ENCODE measurements at regions not wholly inside any gene's neighbourhood (a gene's known extent, or its start where the extent isn't known, plus 50 kb on each side); places are given as distances from the start of the nearest gene placed in this dataset.

DNA sequence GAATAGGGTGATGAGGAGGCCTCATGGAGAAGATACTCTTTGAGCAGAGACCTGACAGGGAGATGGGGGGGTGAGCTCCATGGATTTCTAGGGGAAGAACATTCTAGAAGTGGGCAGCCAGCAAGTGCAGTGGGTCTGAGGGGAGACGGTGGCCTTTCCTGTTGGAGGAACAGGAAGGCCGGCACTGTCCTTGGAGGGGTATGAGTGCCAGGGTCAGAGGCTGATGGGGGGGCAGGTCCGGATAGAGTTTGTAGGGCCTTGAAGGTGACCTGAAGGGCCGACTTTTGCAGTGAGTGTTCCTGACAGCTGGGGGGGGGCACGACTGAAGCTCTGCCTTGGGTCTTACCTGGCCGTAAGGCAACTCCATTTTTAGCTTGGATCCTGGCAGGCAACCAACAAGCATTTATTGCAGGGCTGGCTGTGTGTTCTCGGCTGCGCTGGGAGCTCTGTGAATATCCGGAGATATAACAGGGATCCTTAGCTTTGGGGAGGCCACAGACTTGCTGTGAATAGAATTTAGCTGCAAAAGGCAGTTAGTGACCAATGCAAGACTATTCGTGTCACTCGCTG is 130.6 kb downstream of the MRPS6 start:
- TF ChIP-seq CTCF (IDR thresholded peaks at IDR 0.05; ENCODE audit: control extremely low read depth in 1 of 3, insufficient read depth in 1 of 3, low read depth in 1 of 3, low read length in 3 of 3) = no peak
- no peak for TF ChIP-seq SUZ12 (IDR thresholded peaks at IDR 0.05; ENCODE audit: low read length)
- TF ChIP-seq SIX5 (IDR thresholded peaks at IDR 0.05; ENCODE audit: low read depth, low read length) = no peak
- TF ChIP-seq BRCA1 (IDR thresholded peaks at IDR 0.05; ENCODE audit: low read depth, low read length) = no peak
- no peak for TF ChIP-seq TEAD4 (IDR thresholded peaks at IDR 0.05; ENCODE audit: low read depth, low read length)
- TF ChIP-seq NRF1 (IDR thresholded peaks at IDR 0.05; ENCODE audit: low read depth, low read length) = no peak
- TF ChIP-seq POLR2AphosphoS5 (IDR thresholded peaks at IDR 0.05; ENCODE audit: low read depth, low read length) = no peak
- no peak for TF ChIP-seq YY1 (IDR thresholded peaks at IDR 0.05; ENCODE audit: low read depth, low read length)
- TF ChIP-seq, protein P1, sequence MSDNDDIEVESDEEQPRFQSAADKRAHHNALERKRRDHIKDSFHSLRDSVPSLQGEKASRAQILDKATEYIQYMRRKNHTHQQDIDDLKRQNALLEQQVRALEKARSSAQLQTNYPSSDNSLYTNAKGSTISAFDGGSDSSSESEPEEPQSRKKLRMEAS (IDR thresholded peaks at IDR 0.05) = no peak
- no peak for TF ChIP-seq CREB1 (IDR thresholded peaks at IDR 0.05)
- no peak for TF ChIP-seq EZH2 (IDR thresholded peaks at IDR 0.05; ENCODE audit: low read depth, low read length, severe bottlenecking)
- TF ChIP-seq, protein P2, sequence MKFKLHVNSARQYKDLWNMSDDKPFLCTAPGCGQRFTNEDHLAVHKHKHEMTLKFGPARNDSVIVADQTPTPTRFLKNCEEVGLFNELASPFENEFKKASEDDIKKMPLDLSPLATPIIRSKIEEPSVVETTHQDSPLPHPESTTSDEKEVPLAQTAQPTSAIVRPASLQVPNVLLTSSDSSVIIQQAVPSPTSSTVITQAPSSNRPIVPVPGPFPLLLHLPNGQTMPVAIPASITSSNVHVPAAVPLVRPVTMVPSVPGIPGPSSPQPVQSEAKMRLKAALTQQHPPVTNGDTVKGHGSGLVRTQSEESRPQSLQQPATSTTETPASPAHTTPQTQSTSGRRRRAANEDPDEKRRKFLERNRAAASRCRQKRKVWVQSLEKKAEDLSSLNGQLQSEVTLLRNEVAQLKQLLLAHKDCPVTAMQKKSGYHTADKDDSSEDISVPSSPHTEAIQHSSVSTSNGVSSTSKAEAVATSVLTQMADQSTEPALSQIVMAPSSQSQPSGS (IDR thresholded peaks at IDR 0.05; ENCODE audit: low read length) = no peak
- TF ChIP-seq EP300 (IDR thresholded peaks at IDR 0.05; ENCODE audit: borderline replicate concordance in 1 of 2, low read depth in 2 of 2, low read length in 2 of 2) = no peak

All from H1 (cell line).